ENCODE measurements at regions not wholly inside any gene's neighbourhood (a gene's known extent, or its start where the extent isn't known, plus 50 kb on each side); places are given as distances from the start of the nearest gene placed in this dataset.
A peak's percentile ranks its signal among the peaks of the same experiment; 100 is the strongest.

DNA sequence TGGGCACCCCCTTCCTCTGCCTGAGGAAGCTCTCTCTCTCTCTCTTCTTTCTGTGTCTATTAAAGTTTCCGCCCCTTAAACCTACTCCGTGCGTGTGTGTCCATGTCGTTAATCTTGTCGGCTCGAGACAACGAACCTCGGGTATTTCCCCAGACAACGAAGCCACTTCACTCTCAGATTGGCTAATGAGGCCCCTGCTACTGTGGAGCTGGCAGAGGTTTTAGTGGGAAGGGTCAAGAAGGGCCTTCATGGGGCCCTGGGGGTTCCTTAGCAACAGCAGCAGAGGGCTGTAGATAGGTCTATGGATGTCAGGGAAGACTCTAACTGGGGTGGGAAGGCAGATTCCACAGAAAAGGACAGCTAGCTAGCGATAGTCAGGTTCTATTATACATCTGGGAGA lies 239.8 kb upstream of the RAB4A start:
- H3K4me3 ChIP-seq (replicated peaks; ENCODE audit: low read depth, low read length), result no peak overlapping the region
- no peak for DNase-seq (ENCODE audit: low read depth)
- TF ChIP-seq, protein P1, sequence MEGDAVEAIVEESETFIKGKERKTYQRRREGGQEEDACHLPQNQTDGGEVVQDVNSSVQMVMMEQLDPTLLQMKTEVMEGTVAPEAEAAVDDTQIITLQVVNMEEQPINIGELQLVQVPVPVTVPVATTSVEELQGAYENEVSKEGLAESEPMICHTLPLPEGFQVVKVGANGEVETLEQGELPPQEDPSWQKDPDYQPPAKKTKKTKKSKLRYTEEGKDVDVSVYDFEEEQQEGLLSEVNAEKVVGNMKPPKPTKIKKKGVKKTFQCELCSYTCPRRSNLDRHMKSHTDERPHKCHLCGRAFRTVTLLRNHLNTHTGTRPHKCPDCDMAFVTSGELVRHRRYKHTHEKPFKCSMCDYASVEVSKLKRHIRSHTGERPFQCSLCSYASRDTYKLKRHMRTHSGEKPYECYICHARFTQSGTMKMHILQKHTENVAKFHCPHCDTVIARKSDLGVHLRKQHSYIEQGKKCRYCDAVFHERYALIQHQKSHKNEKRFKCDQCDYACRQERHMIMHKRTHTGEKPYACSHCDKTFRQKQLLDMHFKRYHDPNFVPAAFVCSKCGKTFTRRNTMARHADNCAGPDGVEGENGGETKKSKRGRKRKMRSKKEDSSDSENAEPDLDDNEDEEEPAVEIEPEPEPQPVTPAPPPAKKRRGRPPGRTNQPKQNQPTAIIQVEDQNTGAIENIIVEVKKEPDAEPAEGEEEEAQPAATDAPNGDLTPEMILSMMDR (IDR thresholded peaks at IDR 0.05; ENCODE audit: low read length, missing control alignments), result no peak

DNA sequence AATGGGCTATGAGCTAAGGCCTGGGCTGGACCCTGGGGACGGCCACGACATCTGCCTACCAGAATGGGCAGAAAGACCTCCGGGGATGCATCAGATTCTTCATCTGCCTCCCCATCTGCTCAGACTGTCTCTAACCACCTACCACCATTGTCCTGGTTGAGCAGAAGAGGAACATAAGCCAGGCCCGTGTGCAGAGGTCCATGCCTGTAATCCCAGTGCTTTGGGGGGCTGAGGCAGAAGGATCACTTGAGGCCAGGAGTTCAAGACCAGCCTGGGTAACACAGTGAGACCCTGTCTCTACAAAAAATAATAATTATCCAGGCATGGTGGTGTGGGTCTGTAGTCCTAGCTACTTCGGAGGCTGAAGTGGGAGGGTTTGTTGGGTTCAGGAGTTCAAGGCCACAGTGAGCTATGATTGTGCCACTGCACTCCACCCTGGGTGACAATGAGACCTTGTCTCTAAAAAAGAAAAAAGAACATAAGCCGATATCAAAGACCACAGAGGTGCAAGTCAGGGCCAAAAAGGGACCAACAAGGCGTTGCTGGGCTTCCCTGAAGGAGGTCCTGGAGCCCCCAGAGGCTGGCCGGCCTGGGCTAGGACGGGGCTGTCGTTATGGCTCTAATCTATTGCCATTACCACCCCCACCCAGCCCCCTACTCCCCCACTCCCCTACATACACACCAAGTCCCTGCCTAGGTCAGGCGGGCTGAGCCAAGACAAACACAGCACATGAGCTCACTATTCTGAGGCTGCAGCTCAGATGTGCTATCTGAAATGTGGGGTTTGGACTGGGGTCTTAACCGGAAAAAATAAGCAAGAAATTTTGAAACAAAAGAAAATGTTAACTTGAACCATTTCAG lies 239.2 kb upstream of the RAB4A start:
- DNase-seq (ENCODE audit: low read depth), result no peak
- TF ChIP-seq, protein P1 (IDR thresholded peaks at IDR 0.05; ENCODE audit: low read length, missing control alignments), result no peak

DNA sequence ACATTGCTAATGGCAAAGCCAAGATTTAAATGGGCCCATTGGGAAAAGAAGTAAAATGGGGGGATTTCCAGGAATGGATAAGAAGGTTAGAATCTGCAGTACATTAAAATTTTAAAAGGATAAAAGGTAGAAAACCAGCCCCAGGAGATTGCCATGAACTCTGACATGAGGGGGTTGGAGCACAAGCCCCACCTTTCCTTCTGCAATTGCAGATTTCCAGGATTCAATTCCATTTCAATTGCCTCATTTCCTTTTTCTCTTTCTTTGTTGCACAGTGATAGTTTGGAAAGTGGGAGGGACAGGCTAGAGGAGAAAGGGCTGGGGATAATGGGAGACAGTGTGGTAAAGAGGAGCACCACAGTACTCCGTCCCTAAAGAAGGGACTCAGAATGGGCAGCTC lies 238.5 kb upstream of the RAB4A start:
- DNase-seq (ENCODE audit: low read depth), result peak; percentile 63
- TF ChIP-seq, protein P1 (IDR thresholded peaks at IDR 0.05; ENCODE audit: low read length, missing control alignments), result no peak
- H3K4me3 ChIP-seq (replicated peaks; ENCODE audit: low read depth, low read length), result no peak overlapping the region

More for the DNA sequence above, 239.2 kb upstream of the RAB4A start:
- H3K4me3 ChIP-seq (replicated peaks; ENCODE audit: low read depth, low read length), result no peak overlapping the region

DNA sequence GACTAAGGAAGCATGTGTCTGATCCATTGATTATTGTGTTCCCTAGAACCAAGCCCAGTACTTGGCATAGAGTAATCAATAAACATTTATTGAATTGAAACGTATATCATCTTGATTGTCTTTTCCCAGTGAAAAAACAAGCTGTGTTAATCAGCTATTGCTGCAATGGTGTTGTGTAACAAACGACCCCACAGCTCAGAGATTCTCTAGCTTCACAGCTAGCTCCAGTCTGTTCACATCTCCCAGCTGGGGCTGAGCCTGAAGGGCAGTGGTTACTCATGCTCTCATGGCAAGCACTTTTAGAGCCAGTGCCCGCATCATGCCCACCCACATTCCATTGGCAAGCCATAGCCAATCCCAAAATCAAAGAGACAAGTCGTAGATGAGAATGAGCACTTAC lies 237.4 kb upstream of the RAB4A start:
- H3K4me3 ChIP-seq (replicated peaks; ENCODE audit: low read depth, low read length), result no peak overlapping the region
- TF ChIP-seq, protein P1 (IDR thresholded peaks at IDR 0.05; ENCODE audit: low read length, missing control alignments), result no peak
- DNase-seq (ENCODE audit: low read depth), result no peak

DNA sequence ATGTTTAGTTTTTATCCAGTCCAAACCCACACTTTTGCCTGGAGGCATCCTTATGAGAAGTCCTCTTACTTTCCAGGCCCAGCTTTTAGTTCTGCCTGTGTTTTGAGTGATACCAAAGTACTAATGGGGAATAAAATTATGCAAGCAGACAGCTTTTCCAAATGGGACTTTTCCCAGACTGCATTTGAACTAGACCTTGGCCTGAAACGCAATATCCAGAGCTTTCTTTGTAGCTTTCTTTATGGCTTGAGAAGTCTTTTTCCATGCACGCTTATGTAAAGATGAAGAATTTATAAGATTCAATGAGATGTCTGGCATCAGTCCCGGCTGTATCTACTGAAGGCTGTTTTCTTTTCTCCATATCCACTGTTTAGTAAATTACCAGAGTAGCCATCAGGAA lies 236.6 kb upstream of the RAB4A start:
- DNase-seq (ENCODE audit: low read depth), result no peak
- no peak overlapping the region for H3K4me3 ChIP-seq (replicated peaks; ENCODE audit: low read depth, low read length)
- TF ChIP-seq, protein P1 (IDR thresholded peaks at IDR 0.05; ENCODE audit: low read length, missing control alignments), result no peak

DNA sequence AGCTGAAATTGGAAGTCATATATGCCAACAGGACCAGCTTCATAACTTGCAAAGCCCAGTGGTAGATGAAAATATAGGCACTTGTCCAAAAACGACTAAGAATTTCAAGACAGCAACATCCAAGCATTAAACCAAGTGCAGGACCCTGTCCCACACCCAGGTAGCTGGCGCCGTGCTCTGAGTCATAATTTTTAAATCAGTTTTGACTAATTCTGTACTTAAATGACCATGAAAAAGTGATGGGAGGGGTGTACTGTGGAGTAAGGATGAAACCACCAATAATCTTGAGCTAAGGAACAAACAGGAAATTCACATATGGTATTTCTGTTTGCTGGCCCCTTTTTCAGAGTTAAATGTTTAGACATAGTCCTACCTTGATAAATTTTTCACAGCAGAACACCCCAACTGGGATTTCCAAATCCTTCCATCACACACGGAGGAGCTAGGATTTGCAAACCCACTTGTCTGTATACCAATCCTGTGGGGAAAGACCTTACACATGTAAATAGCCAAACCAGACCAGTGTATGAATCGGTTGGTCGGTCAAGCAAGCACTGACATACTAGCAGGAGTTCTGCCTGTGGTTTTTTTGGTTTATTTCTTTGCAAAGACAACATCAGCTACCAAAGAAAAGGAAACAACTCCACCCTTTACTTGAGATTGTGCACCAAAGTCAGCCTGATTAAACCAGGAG lies 235.7 kb upstream of the RAB4A start:
- no peak for DNase-seq (ENCODE audit: low read depth)
- H3K4me3 ChIP-seq (replicated peaks; ENCODE audit: low read depth, low read length), result no peak overlapping the region
- TF ChIP-seq, protein P1 (IDR thresholded peaks at IDR 0.05; ENCODE audit: low read length, missing control alignments), result no peak
